HG03565 (cell line): ENCODE measurements at regions not wholly inside any gene's neighbourhood (a gene's known extent, or its start where the extent isn't known, plus 50 kb on each side); places are given as distances from the start of the nearest gene placed in this dataset.

ENCODE experiments used
- ATAC-seq: cut with Tn5 transposase; IDR thresholded peaks from one replicate; pipeline ENCODE4 v1.9.1; 2021; ENCODE audit warnings: mild to moderate bottlenecking, moderate library complexity; ENCODE audit not compliant: unreplicated experiment

GRCh38 chr3:132187746-132188145 is 129.5 kb upstream of the ACP3 start:
- no peak for ATAC-seq

GRCh38 chr3:132189601-132190000 is 127.6 kb upstream of the ACP3 start:
- ATAC-seq = no peak

GRCh38 chr3:132196113-132196512 is 121.1 kb upstream of the ACP3 start:
- ATAC-seq = no peak

- no peak for ATAC-seq
Observed at GRCh38 chr3:132198516-132198915, 118.7 kb upstream of the ACP3 start.

- no peak for ATAC-seq
Observed at GRCh38 chr3:132199451-132199850, 117.8 kb upstream of the ACP3 start.

GRCh38 chr3:132202586-132202985 is 114.6 kb upstream of the ACP3 start:
- ATAC-seq = no peak

- ATAC-seq = no peak
Observed at GRCh38 chr3:132203889-132204596, 113.2 kb upstream of the ACP3 start.

GRCh38 chr3:132205609-132206008 is 111.6 kb upstream of the ACP3 start:
- no peak for ATAC-seq

- no peak for ATAC-seq
Observed at GRCh38 chr3:132209855-132210254, 107.4 kb upstream of the ACP3 start.

- ATAC-seq = no peak
Observed at GRCh38 chr3:132210476-132211346, 106.5 kb upstream of the ACP3 start.

- no peak for ATAC-seq
Observed at GRCh38 chr3:132211896-132212295, 105.3 kb upstream of the ACP3 start.

GRCh38 chr3:132218817-132219755 is 98.1 kb upstream of the ACP3 start:
- ATAC-seq = no peak

GRCh38 chr3:132220986-132221385 is 96.2 kb upstream of the ACP3 start:
- ATAC-seq = no peak

- ATAC-seq = no peak
Observed at GRCh38 chr3:132222868-132223538, 94.2 kb upstream of the ACP3 start.

GRCh38 chr3:132225664-132226063 is 91.5 kb upstream of the ACP3 start:
- no peak for ATAC-seq

- ATAC-seq = no peak
Observed at GRCh38 chr3:132228923-132229322, 88.3 kb upstream of the ACP3 start.

GRCh38 chr3:132229641-132230040 is 87.6 kb upstream of the ACP3 start:
- ATAC-seq = no peak

GRCh38 chr3:132230156-132231000 is 86.8 kb upstream of the ACP3 start:
- ATAC-seq = no peak

- no peak for ATAC-seq
Observed at GRCh38 chr3:132231633-132232032, 85.6 kb upstream of the ACP3 start.
